Endometrium (tissue), 2 donors: ENCODE measurements at regions not wholly inside any gene's neighbourhood (a gene's known extent, or its start where the extent isn't known, plus 50 kb on each side); places are given as distances from the start of the nearest gene placed in this dataset.

Experiments used
- FAIRE-seq: peaks from 2 replicates; lab custom pipeline; 2012; peaks lifted over from hg19 to GRCh38; lab: Jason Lieb, UNC
- donor health status: control.
- donor health status: control.

DNA sequence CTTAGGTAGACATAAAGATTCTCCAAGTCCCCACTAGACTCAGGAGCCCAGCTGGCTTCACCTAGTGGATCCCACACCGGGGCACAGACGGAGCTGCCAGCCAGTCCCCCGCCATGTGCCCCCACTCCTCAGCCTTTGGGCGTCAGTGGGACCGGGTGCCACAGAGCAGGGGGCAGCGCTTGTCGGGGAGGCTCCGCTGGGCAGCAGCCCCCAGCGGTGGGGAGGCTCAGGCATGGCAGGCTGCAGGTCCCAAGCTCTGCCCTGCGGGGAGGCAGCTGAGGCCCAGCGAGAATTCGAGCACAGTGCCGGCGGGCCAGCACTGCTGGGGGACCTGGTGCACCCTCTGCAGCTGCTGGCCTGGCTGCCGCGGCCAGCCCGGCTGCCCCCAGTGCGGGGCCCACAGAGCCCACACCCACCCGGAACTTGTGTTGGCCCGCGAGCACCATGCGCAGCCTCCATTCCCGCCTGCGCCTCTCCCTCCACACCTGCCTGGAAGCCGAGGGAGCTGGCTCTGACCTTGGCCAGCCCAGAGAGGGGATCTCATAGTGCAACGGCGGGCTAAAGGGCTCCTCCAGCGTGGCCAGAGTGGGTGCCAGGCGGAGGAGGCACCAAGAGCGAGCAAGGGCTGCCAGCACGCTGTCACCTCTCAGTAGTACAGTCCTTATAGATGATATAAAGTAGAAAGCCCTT is 390.7 kb downstream of the PLK2 start:
- no peak for FAIRE-seq

DNA sequence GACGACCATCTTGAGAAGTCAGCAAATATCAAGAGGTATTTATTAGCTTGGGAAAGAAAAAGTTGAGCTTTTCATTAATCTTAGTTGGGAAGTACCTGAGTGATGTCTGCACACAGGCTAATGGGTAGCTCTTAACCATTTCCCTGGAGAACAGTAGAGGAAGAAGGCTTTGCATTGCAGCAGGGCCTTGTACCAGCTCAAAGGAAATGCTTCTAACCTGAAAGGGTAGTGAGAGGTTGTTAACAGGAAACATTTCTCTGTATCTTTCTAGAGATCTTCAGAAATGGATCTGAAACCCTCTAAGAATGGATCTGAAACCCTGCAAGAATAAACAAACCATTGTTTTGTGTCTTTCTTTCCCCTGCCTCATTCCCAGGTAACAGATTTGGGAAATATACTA is 393.3 kb downstream of the PLK2 start:
- FAIRE-seq = no peak

DNA sequence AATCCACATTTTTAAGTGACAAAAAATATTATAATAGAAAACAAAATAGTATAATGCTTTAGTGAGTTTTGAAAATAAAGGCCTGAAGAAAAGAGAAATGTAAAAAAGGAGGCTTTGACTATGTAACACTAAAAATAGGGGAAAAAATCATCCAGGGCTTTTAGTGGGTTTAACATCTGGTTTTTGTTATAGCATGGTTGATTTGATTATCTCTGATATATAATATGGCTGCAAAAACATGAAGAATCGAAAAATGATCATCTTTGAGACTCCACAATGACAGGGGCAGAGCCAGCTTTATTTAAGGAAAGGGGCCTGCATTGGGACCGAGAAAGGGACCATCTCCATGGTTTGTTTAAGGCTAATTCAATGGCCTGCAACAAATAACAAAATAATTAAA is 393.8 kb downstream of the PLK2 start:
- FAIRE-seq = no peak

DNA sequence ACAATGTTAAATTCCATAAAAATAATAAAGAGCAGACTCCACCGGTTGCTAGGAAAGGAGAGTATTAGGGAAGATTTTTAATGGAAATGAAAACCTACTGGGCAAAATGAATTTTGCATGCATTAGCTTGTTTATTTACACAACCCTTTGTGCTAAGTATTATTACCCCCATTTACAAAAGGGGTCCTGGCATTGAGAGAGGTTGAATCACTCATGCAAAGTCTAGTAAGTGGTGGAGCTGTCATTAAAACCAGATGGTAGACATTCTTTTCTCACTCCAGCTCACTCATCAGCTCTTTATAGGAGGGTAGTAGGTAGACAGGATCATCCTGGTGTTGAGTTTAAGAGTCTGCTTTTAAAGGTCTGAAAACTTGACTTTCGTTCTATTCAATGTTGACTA is 395.1 kb downstream of the PLK2 start:
- FAIRE-seq = no peak

DNA sequence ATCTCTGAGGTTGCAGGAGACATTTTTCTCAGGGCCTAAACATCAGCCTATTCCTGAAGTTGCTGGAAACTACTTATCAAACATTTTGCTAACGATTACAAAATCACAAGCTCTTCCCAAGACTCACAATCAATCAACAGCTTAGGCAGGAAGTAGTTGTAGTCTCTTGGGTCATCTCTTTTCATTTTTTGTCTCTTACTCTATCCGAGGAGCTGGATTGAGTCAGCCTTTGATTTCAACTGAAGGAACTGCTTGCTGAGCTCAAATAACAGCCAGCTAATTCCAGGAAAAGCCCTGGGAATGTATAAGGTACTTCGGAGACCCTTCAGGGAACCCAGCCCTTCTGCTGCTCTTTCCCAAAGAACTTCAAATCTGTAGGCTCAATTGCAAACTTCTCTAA is 398.9 kb downstream of the PLK2 start:
- no peak for FAIRE-seq

DNA sequence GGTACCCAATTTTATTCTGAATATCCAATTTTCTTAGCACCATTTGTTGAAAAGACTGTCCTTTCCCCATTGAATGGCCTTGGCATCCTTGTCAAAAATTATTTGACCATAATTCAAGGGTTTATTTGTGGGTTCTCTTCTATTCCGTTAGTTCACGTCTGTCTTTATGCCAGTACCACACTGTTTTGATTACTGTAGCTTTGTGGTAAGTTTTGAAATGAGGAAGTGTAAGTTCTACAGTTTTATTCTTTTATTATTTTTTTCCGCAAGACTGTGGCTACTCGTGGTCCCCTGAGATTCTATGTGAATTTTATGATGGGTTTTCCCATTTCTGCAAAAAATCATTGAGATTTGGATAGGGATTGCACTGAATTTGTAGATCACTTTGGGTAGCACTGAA is 402.6 kb downstream of the PLK2 start:
- FAIRE-seq = no peak

DNA sequence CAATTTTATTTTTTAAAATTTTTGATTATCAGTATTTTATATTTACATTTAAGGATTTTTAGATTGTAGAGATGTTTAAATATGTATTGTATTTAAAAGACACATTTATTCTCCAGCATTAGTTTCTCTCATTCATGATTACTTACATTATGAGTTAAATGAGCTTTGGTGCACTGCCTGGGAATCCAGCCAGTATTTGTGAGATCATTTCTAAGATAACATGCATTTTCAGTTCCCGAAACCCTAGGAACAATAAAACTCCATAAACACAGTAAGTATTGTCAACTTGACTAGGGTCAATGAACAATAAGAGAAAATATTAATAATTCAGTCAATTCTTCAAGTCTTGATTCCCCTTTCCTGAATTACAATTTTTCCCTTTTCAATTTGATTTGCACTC is 403.3 kb downstream of the PLK2 start:
- peak; percentile 93 for FAIRE-seq

DNA sequence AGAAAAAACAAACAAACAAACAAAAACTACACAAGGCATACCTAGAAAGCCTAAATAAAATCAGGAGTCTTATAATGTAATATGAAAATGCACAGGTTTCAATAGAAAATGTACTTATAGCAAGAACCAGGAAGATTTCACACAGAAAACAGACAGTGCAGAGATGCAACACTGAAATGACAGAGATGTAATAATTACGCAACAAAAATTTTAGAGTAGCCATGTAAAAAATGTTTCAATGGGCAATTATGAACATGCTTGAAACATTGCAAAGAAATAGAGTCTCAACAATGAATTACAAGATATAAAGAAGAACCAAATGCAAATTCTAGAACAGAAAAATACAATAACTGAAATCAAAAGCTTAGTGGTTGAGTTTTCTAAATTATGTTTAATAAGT is 405.9 kb downstream of the PLK2 start:
- no peak for FAIRE-seq

DNA sequence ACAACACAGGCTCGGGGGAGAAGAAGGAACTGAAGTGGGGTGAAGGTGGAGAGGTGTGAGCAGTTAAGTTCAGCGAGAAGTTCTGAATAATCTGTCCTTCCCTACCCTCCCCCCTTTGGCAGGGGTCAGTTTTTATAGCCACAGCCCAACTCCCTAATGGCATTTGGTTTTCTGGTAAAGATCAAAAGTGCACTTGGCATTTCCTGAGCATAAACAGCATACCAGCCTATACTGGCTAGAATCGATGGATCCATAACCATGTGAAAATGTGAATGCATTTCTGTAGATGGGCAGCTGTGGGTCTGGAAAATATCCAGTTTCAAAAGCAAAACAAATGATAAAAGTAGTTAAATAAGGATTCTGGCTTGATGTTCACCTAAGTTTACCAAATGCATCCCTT is 410.9 kb downstream of the PLK2 start:
- FAIRE-seq = no peak

DNA sequence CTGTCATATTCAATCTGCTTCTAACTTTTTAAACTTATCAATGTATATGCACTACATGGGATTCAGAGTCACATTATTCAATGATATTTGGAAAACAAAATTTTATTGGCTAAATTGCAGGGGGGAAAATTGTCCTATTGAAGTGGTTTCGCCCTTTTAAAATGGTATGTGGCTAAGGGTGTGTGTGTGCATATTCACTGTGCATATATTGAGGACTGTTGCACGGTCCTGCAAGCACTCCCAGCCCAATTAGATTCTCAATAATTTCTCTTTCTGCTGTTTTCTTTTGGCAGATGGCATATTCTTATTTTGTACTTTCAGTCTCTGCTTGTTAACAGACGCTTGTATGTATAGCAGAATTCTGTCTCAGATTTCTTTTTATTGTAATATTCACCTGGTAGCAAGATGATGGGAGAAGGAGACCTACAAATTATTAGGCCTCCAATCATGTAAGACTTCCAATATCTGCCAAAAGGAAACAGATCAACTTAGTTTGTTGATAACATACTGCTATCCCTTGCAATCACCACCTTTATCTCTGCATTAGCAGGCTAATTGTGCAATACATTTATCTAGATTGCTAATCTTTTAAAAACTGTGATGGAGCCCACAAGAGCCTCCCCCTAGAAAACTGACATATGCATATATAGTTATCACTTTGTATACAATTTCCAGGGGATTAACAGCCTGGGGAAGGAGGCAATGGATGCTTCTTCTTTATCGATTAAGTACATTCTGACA is 411.5 kb downstream of the PLK2 start:
- FAIRE-seq = no peak

DNA sequence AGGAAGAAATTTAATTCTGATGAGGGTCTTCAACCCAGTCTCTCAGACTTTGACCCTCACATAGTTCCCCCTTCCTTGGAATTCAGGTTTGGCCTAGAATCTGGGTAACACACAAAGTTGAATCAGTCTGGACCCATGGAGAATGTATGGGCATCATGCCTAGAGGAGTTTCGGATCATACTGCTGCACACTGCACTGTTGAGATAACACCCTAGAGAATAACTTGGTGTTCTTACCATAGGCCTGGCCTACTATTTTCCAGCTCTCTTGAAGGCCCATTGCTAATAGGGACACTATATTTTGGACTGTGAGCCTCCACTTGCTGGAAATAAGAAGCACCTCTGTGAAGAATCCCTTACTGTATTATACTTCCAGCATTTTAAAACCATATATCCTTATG is 413.5 kb downstream of the PLK2 start:
- no peak for FAIRE-seq

DNA sequence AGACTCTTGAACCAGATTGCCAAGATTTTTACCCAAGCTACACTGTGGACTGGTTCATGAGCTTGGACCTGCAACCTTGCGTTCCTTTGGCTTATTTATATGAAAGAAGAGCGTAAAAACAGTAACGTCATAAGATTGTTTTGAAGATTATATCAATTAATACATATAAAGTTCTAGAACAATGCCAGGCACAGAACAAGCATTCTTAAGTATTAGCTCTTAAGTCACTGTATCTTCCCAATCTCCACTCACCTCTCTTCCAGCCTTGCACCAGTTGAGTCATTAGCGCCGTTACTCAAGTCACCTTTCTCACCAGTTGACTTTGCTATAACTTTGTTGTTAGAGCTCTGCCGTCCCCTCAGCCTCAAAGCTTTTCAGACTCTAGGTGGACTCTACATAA is 415.7 kb downstream of the PLK2 start:
- no peak for FAIRE-seq

DNA sequence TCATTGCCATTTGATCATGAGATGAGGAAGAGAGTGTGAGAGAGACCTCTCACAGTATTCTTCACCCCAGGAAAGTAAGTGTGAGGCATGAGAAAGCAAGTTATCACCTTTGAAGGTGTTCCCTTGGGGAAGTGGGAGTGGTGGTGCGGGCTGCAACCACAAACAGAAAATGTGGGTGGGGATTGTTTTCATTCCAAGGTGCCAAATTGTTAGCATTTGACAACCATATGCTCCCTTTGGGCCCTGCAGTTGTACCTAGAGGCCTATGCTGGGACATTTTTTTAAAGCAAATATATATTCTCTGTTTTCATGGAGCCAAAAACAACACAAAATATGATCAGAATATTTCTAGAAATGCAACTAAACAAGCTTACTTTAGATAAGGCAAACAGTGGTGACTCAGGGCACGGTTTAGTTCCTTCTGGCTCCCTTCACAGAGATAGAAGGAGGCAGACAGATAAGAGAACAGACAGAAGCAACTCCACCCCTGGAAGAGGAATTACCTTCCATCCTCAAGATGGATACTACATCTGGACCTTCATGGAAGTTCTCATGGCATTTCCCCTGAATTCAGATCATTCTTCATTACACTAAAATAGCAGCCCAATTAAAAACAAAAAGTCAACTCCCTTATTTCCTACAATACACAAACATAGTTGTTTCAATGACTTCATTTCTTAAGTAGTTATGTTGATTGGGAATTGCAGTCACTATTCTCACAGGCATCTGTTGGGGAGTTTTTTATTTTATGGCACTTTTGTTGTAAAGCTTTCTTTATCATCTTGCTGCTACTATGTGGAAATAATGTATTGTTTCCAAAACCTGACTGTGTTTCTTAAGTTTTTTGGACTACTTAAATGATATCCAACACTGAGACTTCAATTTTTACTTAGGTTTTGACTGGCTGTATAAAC is 416.6 kb downstream of the PLK2 start:
- peak; percentile 94 for FAIRE-seq

DNA sequence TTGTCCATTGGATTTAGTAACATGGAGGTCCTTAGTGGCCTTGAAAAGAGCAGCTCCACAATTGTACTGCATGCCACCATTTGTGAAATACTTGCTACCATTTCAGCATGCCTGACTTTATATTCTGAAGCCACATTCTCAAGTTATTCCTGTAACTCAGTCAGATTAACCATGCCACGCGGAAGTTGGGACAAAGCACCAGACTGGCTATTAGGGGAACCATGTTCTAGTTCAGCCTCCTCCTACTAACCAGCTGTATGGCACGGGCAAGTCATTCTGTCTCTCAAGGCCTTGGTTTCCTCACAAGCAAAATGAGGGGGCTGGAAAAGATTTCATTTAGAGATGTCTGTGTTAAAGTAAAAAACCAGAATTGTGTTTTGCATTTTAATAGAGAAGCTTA is 418.0 kb downstream of the PLK2 start:
- no peak for FAIRE-seq

DNA sequence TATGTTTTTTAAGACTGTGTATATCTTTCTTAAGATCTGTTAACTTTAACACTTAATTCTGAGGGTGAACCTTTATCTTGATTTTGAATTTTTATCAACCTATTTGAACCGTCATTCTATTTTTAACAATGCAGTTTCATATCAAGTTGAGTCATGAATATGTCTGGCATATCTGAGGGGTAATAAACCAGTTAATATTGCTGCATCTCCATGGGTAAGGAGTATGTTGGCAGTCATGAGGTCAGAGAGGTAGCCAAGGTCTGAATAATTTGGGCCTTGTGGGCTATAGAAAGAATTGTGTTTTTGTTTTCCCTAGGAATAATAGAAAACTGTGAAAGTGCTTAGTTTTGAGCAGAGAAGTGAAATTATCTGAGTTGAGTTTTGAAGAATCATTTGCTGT is 419.0 kb downstream of the PLK2 start:
- FAIRE-seq = no peak

DNA sequence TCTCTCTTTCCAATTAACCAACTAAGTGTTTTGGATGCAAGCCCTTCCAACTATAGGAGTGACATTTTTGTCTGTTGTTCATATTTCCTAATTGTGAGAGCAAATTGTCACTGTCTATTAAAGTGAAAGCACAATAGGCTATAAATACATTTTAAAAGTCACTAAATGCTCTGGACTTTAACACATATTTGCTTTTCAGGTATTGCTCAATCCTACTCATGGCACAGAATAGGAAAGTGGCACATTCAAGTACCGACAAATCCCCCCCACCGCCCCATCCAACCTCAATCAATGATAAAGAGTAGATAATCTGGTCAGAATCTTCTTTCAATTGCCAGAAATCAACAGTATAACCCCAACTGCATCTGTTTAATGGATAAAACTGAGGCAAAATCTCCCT is 419.8 kb downstream of the PLK2 start:
- no peak for FAIRE-seq

DNA sequence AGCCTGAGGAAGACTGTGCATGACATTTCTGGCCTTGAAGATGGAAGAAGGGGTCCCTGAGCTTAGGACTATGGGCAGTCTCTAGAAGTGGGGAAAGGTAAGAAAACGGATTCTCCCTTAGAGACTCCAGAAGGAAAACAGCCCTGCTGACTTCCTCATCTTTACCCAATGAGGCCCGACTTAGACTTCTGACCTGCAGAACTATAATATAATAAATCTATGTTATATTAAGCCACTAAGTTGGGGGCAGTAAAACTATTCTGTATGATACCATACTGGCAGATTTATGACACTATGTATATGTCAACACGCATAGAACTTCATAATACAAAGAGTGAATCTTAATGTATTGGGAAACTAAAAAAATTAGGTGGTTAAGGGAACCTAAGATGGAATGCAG is 422.0 kb downstream of the PLK2 start:
- FAIRE-seq = no peak

DNA sequence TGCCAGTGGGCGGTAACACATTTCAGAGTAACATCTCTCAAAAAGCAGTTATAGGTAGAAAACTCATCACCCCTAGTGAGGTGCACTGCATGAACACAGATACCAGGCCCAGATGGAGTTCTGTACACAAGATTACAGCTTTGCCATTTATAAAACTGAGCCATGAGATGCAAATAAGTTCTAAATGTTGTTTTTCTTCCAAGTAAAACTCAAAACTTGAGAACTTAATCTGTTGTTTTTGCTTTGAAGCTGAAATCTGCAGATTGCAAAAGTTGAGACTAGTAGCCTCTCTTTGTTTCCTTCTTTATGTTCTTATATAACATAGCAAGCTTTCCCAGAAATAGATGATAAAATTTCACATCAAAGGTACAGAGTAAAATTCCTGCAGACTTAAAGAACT is 434.1 kb downstream of the PLK2 start:
- no peak for FAIRE-seq

DNA sequence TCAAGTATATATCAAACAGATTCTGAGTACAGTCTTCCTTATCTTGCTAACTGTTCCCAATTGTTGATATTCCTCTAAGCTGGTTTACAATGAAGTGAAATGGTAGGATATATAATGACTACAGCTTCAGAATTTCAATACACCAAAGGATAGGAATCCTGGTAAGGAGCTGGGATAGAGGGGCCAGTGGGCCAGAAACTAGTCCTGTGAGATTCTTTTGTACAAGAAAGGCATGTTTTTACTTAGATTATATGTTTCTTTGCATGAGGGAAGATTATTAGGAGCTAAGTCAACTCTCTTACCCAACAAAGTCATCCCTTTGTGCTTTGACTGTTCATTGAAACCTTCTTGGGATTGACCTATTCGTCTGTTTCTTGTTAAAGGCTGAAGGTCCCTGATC is 435.7 kb downstream of the PLK2 start:
- no peak for FAIRE-seq

DNA sequence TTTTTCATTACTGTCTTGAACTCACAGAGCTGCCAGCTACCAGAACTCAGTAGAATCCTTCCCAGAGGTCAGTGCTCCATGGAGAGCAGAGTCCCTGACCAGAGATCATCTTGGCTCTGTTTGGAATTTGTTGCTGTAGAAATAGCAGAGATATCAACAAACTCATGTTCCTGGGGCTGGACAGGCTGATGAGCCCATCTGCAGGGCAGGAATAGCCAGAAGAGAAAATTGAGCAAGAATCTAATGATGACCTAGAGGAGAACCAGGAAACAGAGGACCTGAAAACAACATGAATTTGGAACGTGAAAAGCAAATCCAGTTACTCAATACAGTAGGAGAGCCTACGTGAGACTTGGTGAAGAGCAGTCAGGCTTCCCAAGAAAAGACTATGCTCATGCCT is 437.8 kb downstream of the PLK2 start:
- no peak for FAIRE-seq

DNA sequence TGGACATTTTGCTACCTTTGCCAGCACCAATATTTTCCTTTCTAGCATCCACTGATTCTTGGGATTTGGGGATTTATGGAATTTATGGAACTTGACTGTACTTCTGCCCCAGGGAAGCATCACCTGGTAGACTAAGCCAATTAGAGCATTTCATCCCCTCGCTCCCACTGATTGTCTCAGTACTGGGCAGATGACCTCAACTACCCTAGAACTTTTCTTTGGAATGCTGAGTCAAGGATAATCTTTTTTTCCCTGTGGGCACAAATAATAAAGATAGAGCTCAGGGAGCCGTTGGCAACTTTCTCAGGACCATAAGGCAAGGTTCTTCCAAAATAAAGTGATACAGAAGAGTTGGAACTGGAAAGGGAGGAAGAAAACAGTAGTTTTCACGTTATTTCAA is 438.4 kb downstream of the PLK2 start:
- no peak for FAIRE-seq

DNA sequence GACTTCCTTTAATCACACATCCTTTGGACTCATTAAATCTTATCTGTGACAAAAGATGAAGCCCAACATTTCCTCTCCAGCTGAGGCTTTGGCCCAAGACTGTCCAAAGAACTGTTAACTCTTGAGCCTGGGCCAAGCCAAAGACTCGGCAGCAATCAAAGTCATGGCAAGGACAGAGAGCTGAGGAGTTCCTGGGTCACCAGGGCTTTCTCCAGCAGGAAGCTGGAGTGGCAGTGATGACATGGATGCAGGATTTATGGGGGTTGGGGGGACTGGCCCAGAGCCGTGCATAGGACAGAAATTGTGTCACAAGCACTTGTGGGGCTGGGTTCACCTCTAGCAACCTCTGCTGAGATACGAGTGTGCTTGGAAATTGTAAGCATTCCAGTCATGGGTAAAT is 440.3 kb downstream of the PLK2 start:
- no peak for FAIRE-seq

DNA sequence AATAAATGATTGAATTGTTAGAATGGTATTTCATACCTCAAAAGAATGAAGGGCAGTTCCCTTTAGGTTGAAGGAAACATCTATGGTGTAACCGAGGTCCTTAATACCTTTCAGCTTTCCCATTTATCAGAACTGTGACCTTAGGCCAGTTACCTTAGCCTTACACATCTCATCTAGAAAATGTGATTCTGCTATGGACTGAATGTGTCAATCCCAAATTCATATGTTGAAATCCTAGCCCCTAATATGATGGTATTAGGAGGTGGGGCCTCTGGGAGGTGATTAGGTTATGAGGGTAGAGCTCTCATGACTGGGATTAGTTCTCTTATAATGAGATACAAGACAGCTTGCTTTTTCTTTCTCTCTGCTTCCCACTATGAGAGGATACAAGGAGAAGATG is 441.9 kb downstream of the PLK2 start:
- no peak for FAIRE-seq
